HL-60 (cell line): ENCODE measurements at regions not wholly inside any gene's neighbourhood (a gene's known extent, or its start where the extent isn't known, plus 50 kb on each side); places are given as distances from the start of the nearest gene placed in this dataset.

ENCODE experiments used
- DNase-seq, 2 experiments: peaks; one replicate each; pipeline ENCODE4 v3.0.0-alpha.2; 2010 to 2020; ENCODE audit warnings: low read depth in 1 of 2, low spot score in 1 of 2
- H3K27ac ChIP-seq: fragments of 250-450 bp; sonication (Bioruptor Pico); replicated peaks from 2 replicates; pipeline ENCODE4 v1.5.1; 2020; ENCODE audit warnings: mild to moderate bottlenecking, moderate library complexity
- H3K27me3 ChIP-seq: fragments of 250-450 bp; sonication (Bioruptor Pico); 2 replicates; pipeline ENCODE4 v1.5.1; 2021; ENCODE audit warnings: mild to moderate bottlenecking, moderate library complexity; ENCODE audit not compliant: insufficient read depth, poor library complexity, severe bottlenecking
- H3K4me3 ChIP-seq: replicated peaks from 2 replicates; pipeline ENCODE4 v1.5.1; 2011; ENCODE audit warnings: mild to moderate bottlenecking, control low read depth, low read length; ENCODE audit not compliant: insufficient read depth
- CTCF ChIP-seq: IDR thresholded peaks from one replicate; pipeline ENCODE4 v1.5.1; 2011; ENCODE audit warnings: low read length, control low read depth, inconsistent platforms; ENCODE audit not compliant: insufficient read depth
- GABPA ChIP-seq: IDR thresholded peaks from 2 replicates; pipeline ENCODE4 v1.6.1; 2012; ENCODE audit warnings: low read depth
- POLR2AphosphoS5 ChIP-seq: IDR thresholded peaks from 2 replicates; pipeline ENCODE4 v1.6.1; 2012; ENCODE audit warnings: low read depth
- REST ChIP-seq: IDR thresholded peaks from 2 replicates; pipeline ENCODE4 v1.6.1; 2012; ENCODE audit warnings: low read depth; ENCODE audit not compliant: insufficient replicate concordance
- SPI1 ChIP-seq: IDR thresholded peaks from 2 replicates; pipeline ENCODE4 v1.6.1; 2012; ENCODE audit warnings: low read depth, mild to moderate bottlenecking, borderline replicate concordance

- TF ChIP-seq CTCF, result no peak
- no peak for TF ChIP-seq REST
- no peak for TF ChIP-seq POLR2AphosphoS5
- TF ChIP-seq SPI1, result no peak
- TF ChIP-seq GABPA, result no peak
- Histone ChIP-seq H3K27me3 (peaks cover 9% of the 10 kb centered on the region), H3K4me3 (no peak overlapping the region), H3K27ac (no peak overlapping the region)
- DNase-seq, result no peak
These were observed 294.6 kb downstream of the BUD13 start for GRCh38 chr11:116478205-116478604.

DNA sequence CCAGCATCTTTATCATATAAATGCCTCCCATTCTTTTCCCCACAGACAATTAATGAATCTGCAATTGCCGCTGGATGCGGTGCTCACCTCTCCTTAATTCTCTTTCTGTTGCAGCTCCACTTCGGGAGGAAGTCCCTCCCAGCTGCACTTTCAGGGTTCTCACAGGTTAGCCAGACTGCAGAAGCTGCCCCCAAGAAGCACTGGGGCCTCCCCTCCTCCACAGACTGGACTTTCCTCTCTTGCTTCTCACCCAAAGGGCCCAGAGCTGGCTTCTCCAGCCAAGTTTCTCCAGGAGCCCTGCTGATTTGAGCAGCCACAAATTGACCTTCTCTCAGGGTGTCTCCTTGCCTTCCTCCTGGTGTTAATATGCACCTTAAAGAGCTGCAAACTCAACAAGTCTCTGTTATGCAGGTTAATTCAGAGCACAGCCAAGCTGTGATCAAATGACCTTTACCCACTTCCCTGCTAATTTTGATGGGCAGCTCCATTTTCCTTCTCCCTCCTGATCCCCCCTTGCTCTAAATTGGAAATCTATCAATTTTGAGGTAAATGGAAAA, 298.9 kb downstream of the BUD13 start:
- H3K27me3 ChIP-seq, result peaks cover 12% of the 10 kb centered on the region
- no peak overlapping the region for H3K27ac ChIP-seq
- no peak for DNase-seq
- TF ChIP-seq CTCF, result no peak
- TF ChIP-seq SPI1, result no peak
- no peak for TF ChIP-seq REST
- no peak for TF ChIP-seq GABPA
- TF ChIP-seq POLR2AphosphoS5, result no peak
- no peak overlapping the region for H3K4me3 ChIP-seq

- TF ChIP-seq CTCF (no peak), SPI1 (no peak), GABPA (no peak), POLR2AphosphoS5 (no peak), REST (no peak)
- H3K27me3 ChIP-seq, result peaks cover 12% of the 10 kb centered on the region
- no peak for DNase-seq
- no peak overlapping the region for H3K27ac ChIP-seq
- no peak overlapping the region for H3K4me3 ChIP-seq
These were observed 299.5 kb downstream of the BUD13 start for GRCh38 chr11:116473206-116473769.
